Mammary epithelial cell (primary cell): ENCODE measurements at regions not wholly inside any gene's neighbourhood (a gene's known extent, or its start where the extent isn't known, plus 50 kb on each side); places are given as distances from the start of the nearest gene placed in this dataset.

ENCODE experiments used
- EZH2 ChIP-seq: IDR thresholded peaks from 2 replicates; pipeline ENCODE4 v1.6.1; 2012; ENCODE audit warnings: low read length, inconsistent platforms, borderline replicate concordance
- TF ChIP-seq, protein P1 (sequence below), 2 donors: IDR thresholded peaks in 1 of 2; conservative IDR thresholded peaks in 1 of 2; 2 replicates each; pipeline ENCODE4 v1.5.1; 2011 to 2012; ENCODE audit warnings: inconsistent platforms in 2 of 2, low read length in 2 of 2, mild to moderate bottlenecking in 2 of 2, control low read depth in 1 of 2, low read depth in 1 of 2; ENCODE audit not compliant: insufficient read depth in 1 of 2; ENCODE audit errors: extremely low read depth in 1 of 2

DNA sequence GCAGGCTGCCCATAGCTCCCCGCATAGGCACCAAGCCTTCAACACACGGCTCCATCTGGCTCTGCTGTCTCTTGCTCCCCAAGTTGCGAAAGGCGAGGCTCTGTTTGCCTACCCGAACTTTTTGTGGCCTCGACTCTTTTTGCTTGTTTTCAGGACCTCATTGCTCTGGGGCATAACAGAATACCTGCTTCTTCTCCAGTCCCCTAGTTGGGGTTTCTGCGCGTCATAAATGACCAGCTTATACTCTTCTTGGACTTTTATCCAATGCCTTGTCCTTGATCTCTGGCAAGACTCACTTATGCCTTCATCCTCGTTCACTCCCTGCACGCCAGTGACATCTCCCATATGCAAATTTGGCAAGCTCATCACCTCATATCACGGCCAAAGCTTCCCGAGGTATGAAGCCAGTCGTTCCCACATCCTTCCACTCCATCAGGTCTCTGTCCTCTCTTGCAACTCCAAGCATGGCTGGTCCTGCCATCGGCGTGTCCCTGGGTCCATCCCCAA, 238.8 kb upstream of the ADAMTS16 start:
- TF ChIP-seq EZH2: no peak
- TF ChIP-seq, protein P1, sequence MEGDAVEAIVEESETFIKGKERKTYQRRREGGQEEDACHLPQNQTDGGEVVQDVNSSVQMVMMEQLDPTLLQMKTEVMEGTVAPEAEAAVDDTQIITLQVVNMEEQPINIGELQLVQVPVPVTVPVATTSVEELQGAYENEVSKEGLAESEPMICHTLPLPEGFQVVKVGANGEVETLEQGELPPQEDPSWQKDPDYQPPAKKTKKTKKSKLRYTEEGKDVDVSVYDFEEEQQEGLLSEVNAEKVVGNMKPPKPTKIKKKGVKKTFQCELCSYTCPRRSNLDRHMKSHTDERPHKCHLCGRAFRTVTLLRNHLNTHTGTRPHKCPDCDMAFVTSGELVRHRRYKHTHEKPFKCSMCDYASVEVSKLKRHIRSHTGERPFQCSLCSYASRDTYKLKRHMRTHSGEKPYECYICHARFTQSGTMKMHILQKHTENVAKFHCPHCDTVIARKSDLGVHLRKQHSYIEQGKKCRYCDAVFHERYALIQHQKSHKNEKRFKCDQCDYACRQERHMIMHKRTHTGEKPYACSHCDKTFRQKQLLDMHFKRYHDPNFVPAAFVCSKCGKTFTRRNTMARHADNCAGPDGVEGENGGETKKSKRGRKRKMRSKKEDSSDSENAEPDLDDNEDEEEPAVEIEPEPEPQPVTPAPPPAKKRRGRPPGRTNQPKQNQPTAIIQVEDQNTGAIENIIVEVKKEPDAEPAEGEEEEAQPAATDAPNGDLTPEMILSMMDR (conservative IDR thresholded peaks at IDR 0.05 in 1 of 2, IDR thresholded peaks at IDR 0.05 in 1 of 2; ENCODE audit: extremely low read depth in 1 of 2, insufficient read depth in 1 of 2, low read depth in 1 of 2, low read length in 2 of 2): no peak
